Right lobe of liver (tissue), 6 donors: ENCODE measurements at regions not wholly inside any gene's neighbourhood (a gene's known extent, or its start where the extent isn't known, plus 50 kb on each side); places are given as distances from the start of the nearest gene placed in this dataset.

Experiments
- ATAC-seq, 4 donors: fragments of 200-7000 bp; cut with Tn5 transposase; one replicate each; pipeline ENCODE4 v1.9.1; 2020; ENCODE audit warnings: mild to moderate bottlenecking in 4 of 4, moderate library complexity in 4 of 4
- DNase-seq, 3 donors: peaks; one replicate each; pipeline ENCODE4 v3.0.0-alpha.2; 2020
- H3K27ac ChIP-seq, 3 donors: fragments of 200-600 bp; one replicate each; pipeline ENCODE4 v1.8.0; 2022
- H3K27me3 ChIP-seq, 2 donors: fragments of 200-600 bp; one replicate each; pipeline ENCODE4 v1.8.0; 2022
- H3K36me3 ChIP-seq, 4 donors: fragments of 200-600 bp; sonication (generic) in 1 of 4; one replicate each; pipeline versions ENCODE4 v1.5.1 to v1.8.0; 2017 to 2022; ENCODE audit warnings: control low read depth in 1 of 4
- H3K4me1 ChIP-seq, 4 donors: fragments of 200-600 bp; sonication (generic) in 1 of 4; one replicate each; pipeline versions ENCODE4 v1.5.1 to v1.8.0; 2017 to 2022; ENCODE audit warnings: control low read depth in 1 of 4
- H3K4me3 ChIP-seq, 3 donors: fragments of 200-600 bp; one replicate each; pipeline ENCODE4 v1.8.0; 2022
- H3K9me3 ChIP-seq, 4 donors: fragments of 200-600 bp; sonication (generic) in 1 of 4; one replicate each; pipeline versions ENCODE4 v1.5.1 to v1.8.0; 2017 to 2022; ENCODE audit warnings: control low read depth in 1 of 4
- POLR2A ChIP-seq: fragments of 450-650 bp; IDR thresholded peaks from one replicate; pipeline ENCODE4 v1.6.1; 2017; ENCODE audit warnings: antibody characterized with exemption, mild to moderate bottlenecking
- WGBS: methylation state at CpG from one replicate; pipeline ENCODE4 v1.1.6; 2018; ENCODE audit warnings: low coverage, low lambda C conversion rate; ENCODE audit not compliant: insufficient coverage; ENCODE audit errors: missing lambda C conversion rate; 5-methylcytosine and 5-hydroxymethylcytosine counted together
- intact Hi-C, 2 donors: fragments of 100-400 bp; cut with DNase I; formaldehyde crosslinking; loops; one replicate each; pipeline versions ENCODE4 v1.11.2 to v1.14.1; 2022
- TF ChIP-seq, protein P1 (sequence below), 4 donors: fragments of 200-600 bp in 3 of 4; fragments of 450-650 bp in 1 of 4; IDR thresholded peaks; one replicate each; pipeline versions ENCODE4 v1.5.1 to v1.8.0; 2016 to 2022; ENCODE audit warnings: antibody characterized with exemption in 4 of 4, mild to moderate bottlenecking in 2 of 4
- donor health status: DM: no; HTN: yes; CAD: no.
- donor health status: DM: no; HTN: no; CAD: no.
- donor health status: DM: no; HTN: no; CAD: no.
- donor health status: DM: no; HTN: yes; CAD: no.
- donor health status: DM: no; HTN: yes; CAD: no.

DNA sequence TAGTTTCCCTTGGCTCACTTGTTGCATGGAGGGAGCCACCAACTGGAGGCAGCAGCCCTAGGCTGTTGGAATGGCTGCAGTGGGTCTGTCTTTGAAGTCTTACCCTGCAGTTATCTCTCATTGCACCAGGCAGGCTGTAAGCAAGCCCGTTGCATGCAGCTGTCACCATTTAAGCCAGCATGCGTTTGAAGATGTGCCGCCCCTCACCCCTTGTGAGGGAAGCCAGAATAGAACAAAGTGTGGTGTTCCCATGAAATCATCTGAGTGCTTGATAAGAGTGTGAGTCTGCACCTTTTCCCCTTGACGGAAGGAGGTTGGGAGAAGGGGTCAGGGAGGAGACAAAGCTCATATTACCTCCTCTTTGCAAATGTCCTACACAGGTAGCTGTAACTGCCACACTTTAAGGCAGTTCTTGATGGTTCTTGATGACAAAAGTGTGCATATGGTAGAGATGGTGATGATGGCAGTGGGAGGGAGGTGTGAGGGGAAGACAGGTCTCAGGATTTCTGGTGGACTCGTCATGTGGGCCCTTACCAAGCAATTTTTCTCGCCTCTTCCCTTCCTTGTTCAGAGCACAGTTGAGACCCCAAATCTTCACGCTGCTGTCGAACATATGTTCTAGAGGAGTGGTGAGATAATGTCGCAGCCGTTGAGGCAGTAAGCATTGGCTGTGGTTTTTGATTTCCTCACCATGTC lies 191.4 kb upstream of the LEF1 start:
- ATAC-seq (no peak), DNase-seq (no peak)
- intact Hi-C loops = no loop called here
- Histone ChIP-seq H3K36me3 (no peaks in the 10 kb centered on the region), H3K27me3 (no peaks in the 10 kb centered on the region), H3K27ac (no peak overlapping the region), H3K9me3 (no peaks in the 10 kb centered on the region), H3K4me1 (no peaks in the 10 kb centered on the region), H3K4me3 (no peak overlapping the region)
- TF ChIP-seq, protein P1, sequence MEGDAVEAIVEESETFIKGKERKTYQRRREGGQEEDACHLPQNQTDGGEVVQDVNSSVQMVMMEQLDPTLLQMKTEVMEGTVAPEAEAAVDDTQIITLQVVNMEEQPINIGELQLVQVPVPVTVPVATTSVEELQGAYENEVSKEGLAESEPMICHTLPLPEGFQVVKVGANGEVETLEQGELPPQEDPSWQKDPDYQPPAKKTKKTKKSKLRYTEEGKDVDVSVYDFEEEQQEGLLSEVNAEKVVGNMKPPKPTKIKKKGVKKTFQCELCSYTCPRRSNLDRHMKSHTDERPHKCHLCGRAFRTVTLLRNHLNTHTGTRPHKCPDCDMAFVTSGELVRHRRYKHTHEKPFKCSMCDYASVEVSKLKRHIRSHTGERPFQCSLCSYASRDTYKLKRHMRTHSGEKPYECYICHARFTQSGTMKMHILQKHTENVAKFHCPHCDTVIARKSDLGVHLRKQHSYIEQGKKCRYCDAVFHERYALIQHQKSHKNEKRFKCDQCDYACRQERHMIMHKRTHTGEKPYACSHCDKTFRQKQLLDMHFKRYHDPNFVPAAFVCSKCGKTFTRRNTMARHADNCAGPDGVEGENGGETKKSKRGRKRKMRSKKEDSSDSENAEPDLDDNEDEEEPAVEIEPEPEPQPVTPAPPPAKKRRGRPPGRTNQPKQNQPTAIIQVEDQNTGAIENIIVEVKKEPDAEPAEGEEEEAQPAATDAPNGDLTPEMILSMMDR (IDR thresholded peaks at IDR 0.05) = no peak
- no peak for TF ChIP-seq POLR2A
- 33% methylated on average over 7 of the region's 10 CpGs for WGBS

DNA sequence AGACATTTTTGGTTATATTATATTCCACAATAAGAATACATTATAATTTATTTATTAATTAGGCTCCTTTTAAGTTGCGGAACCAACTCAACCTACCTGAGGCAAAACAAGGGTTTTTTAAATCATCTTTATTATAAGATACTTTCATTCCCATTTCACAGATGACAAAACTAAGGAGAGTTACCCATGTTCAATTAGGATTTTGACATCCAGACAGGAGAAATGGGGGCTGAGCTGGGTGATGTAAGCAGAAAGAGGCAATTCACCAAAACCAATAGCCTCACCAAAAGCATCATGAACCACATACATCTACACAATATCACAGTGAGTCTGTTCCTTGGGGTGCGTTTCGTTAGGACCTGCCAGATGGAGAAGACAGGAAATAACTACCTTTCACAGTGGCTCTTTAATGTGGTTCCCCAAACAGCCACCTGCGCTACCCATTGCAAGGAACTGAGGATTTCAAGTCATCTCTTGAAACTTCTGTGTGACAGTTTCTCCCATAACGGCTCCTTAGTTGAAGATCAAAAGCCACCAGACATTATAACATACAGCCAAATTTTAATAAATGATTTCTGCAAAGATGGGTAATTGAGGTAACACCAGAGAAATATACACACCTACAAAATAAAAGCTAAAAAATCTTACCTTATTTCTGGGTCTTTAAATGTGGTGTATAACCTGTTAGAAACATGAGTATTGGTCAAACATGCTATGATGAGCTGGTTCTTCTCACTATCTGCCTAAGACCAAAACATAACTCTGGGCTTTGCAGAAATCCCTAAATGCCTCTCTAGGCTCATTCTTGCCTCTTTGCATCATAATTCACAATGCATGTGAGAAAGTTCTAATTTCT lies 190.6 kb upstream of the LEF1 start:
- no peaks in the 10 kb centered on the region for H3K9me3 ChIP-seq
- ATAC-seq (no peak), DNase-seq (no peak)
- WGBS = 70% methylated on average over 5 of the region's 5 CpGs
- no peaks in the 10 kb centered on the region for H3K27me3 ChIP-seq
- H3K27ac ChIP-seq = no peak overlapping the region
- H3K36me3 ChIP-seq = no peaks in the 10 kb centered on the region
- no peaks in the 10 kb centered on the region for H3K4me1 ChIP-seq
- no peak overlapping the region for H3K4me3 ChIP-seq
- TF ChIP-seq, protein P1 (IDR thresholded peaks at IDR 0.05) = no peak
- intact Hi-C loops = no loop called here

DNA sequence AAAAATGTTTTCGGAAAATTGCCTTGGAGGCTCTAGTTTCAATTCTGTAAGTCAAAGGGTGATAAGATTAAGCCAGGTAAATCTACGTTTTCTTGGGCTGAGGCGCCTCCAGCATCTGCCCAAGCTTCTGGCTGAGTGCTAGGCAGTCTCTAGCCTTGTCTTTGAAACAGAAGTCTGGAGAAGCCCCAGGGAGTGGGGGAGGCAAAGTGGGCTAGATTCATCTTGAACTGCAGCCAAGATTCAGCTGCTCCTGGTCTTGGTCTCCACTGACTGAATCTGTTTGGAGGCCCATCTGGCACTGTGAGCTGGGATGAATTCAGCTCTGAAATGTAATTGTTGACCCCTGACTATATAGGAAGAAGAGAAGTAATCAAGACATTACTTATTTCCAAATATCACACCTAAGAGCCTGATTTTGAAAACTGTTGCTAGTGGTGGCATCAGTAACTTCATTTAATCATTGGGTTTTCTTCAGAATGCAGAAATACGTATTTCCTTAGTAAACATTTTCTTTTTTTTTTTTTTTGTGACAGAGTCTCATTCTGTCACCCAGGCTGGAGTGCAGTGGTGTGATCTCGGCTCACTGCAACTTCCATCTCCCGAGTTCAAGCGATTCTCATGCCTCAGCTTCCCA lies 187.3 kb upstream of the LEF1 start:
- H3K4me1 ChIP-seq = no peaks in the 10 kb centered on the region
- H3K27ac ChIP-seq = no peak overlapping the region
- WGBS = 78% methylated on average over 7 of the region's 7 CpGs
- H3K36me3 ChIP-seq = no peaks in the 10 kb centered on the region
- TF ChIP-seq, protein P1 (IDR thresholded peaks at IDR 0.05) = no peak
- no peak for TF ChIP-seq POLR2A
- ATAC-seq (no peak), DNase-seq (no peak)
- no peaks in the 10 kb centered on the region for H3K27me3 ChIP-seq
- intact Hi-C loops = no loop called here
- no peaks in the 10 kb centered on the region for H3K9me3 ChIP-seq
- no peak overlapping the region for H3K4me3 ChIP-seq

DNA sequence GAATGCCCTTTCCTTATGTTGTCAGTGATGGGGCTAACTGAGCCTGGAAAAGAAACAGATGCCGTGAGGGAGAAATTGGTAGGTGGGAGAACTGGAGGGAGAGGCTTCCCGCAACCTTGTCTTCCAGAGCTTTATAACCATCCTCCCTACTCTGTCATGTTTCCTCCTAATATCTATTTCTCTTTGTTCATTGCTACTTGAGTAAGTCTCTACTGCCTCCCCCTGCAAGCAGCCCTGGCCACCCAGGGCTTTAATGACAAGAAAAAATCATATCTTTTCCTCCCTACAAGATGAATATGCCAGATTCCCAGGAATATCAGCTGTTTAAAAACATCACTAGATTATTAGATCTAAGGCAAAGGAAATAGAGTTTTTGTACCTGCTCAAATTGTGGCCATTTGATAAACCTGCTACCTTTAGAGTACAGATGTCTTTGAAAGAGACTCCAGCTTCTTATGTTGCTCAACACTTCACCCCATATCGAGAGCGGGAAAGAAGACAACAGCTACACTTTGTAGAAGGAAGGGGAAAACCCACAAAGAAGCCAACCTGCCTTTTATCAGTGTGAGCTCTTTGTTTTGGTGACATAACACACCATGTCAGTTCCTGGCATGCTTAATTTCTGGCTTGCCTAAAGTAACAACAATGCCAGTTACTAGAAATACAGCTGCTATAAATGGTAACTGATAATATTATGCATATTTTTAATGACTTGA lies 186.6 kb upstream of the LEF1 start:
- no peaks in the 10 kb centered on the region for H3K9me3 ChIP-seq
- 37% methylated on average over 4 of the region's 4 CpGs for WGBS
- ATAC-seq (no peak), DNase-seq (no peak)
- TF ChIP-seq, protein P1 (IDR thresholded peaks at IDR 0.05) = no peak
- TF ChIP-seq POLR2A = no peak
- no peaks in the 10 kb centered on the region for H3K27me3 ChIP-seq
- intact Hi-C loops = no loop called here
- no peak overlapping the region for H3K27ac ChIP-seq
- H3K36me3 ChIP-seq = no peaks in the 10 kb centered on the region
- H3K4me3 ChIP-seq = no peak overlapping the region
- H3K4me1 ChIP-seq = no peaks in the 10 kb centered on the region
